Lower leg skin (tissue), 3 donors: ENCODE measurements at regions not wholly inside any gene's neighbourhood (a gene's known extent, or its start where the extent isn't known, plus 50 kb on each side); places are given as distances from the start of the nearest gene placed in this dataset.

Experiments
- POLR2A ChIP-seq, 2 donors: fragments of 450-650 bp; IDR thresholded peaks; one replicate each; pipeline ENCODE4 v1.6.1; 2016 to 2017; ENCODE audit warnings: antibody characterized with exemption in 2 of 2, mild to moderate bottlenecking in 1 of 2, moderate library complexity in 1 of 2
- TF ChIP-seq, protein P1 (sequence below), 3 donors: fragments of 450-650 bp; IDR thresholded peaks; one replicate each; pipeline ENCODE4 v1.5.1; 2016; ENCODE audit warnings: antibody characterized with exemption in 3 of 3, mild to moderate bottlenecking in 3 of 3, moderate library complexity in 2 of 3

DNA sequence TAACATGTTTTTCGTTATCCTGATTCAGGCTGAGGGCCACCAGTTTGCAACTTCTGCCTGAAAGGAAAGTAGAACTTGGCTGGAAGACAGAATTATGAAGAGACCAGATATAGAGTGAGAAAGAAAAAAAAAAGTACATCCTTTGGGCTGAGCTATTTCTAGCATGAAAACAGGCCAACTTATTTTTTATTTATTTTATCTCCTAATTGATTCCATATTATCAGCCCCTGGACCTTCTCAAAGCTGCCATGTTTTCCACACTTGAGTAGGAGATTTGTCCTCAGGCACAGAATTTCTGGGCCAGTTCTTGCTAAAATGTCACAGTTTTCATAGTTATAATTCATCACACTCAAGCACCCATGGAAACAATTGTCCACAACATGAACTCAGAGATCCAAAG is 586.8 kb upstream of the CNTNAP5 start:
- TF ChIP-seq, protein P1, sequence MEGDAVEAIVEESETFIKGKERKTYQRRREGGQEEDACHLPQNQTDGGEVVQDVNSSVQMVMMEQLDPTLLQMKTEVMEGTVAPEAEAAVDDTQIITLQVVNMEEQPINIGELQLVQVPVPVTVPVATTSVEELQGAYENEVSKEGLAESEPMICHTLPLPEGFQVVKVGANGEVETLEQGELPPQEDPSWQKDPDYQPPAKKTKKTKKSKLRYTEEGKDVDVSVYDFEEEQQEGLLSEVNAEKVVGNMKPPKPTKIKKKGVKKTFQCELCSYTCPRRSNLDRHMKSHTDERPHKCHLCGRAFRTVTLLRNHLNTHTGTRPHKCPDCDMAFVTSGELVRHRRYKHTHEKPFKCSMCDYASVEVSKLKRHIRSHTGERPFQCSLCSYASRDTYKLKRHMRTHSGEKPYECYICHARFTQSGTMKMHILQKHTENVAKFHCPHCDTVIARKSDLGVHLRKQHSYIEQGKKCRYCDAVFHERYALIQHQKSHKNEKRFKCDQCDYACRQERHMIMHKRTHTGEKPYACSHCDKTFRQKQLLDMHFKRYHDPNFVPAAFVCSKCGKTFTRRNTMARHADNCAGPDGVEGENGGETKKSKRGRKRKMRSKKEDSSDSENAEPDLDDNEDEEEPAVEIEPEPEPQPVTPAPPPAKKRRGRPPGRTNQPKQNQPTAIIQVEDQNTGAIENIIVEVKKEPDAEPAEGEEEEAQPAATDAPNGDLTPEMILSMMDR (IDR thresholded peaks at IDR 0.05) = no peak
- no peak for TF ChIP-seq POLR2A (IDR thresholded peaks at IDR 0.05)
